Upper lobe of left lung (tissue), 4 donors: ENCODE measurements at regions not wholly inside any gene's neighbourhood (a gene's known extent, or its start where the extent isn't known, plus 50 kb on each side); places are given as distances from the start of the nearest gene placed in this dataset.

Source experiments
- CTCF ChIP-seq, 6 experiments: fragments of 450-650 bp in 4 of 6; fragments of 200-600 bp in 2 of 6; sonication (generic) in 2 of 6; IDR thresholded peaks; one replicate each; pipeline ENCODE4 v1.5.1; 2016 to 2019; ENCODE audit warnings: antibody characterized with exemption in 6 of 6
- EP300 ChIP-seq, 4 donors: sonication (generic); formaldehyde crosslinking; IDR thresholded peaks; one replicate each; pipeline ENCODE4 v1.5.1; 2017; ENCODE audit warnings: antibody characterized with exemption in 4 of 4, control low read depth in 2 of 4
- POLR2A ChIP-seq, 4 donors: fragments of 450-650 bp; IDR thresholded peaks; one replicate each; pipeline ENCODE4 v1.5.1; 2016 to 2017; ENCODE audit warnings: antibody characterized with exemption in 4 of 4, mild to moderate bottlenecking in 2 of 4
- POLR2AphosphoS5 ChIP-seq, 2 donors: sonication (generic); formaldehyde crosslinking; IDR thresholded peaks; one replicate each; pipeline ENCODE4 v1.5.1; 2017; ENCODE audit warnings: antibody characterized with exemption in 2 of 2

- TF ChIP-seq CTCF (IDR thresholded peaks at IDR 0.05), result no peak
- TF ChIP-seq POLR2A (IDR thresholded peaks at IDR 0.05), result no peak
- TF ChIP-seq POLR2AphosphoS5 (IDR thresholded peaks at IDR 0.05), result no peak
- TF ChIP-seq EP300 (IDR thresholded peaks at IDR 0.05), result no peak
Measured at GRCh38 chr5:167966979-167967378, 324.5 kb upstream of the WWC1 start.
